ENCODE measurements at regions not wholly inside any gene's neighbourhood (a gene's known extent, or its start where the extent isn't known, plus 50 kb on each side); places are given as distances from the start of the nearest gene placed in this dataset.
"Not testable (repeated sequence)": the region's sequence is repeated elsewhere in the genome, so short reads cannot be mapped to it uniquely, and the experiment has no call there.

DNA sequence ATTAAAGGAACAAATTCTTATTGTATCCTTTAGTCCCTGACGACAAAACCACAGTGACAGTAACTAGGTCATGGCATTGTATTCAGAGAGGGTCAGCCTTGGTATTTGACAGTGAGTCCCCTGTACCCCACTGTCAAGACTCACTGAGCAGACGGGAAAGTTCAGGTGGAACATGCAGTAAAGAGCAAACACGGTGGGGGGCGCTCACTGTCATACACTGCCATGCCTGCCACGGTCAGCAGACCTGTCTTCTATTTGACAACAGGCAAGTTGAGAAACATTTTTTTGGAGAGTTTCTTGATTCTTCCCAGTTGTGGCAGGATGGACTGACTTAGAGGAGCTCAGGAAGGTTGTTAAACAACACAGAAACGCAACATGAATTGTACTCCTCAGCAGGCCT lies 681.6 kb downstream of the KCNJ18 start:
- Mint-ChIP-seq H3K27ac (no peak overlapping the region), H3K4me3 (no peak overlapping the region), H3K27me3 (ENCODE audit: low read depth) (no peaks in the 10 kb centered on the region), H3K4me1 (no peaks in the 10 kb centered on the region), H3K36me3 (no peaks in the 10 kb centered on the region), H3K9me3 (peaks cover 52% of the 10 kb centered on the region)
- DNase-seq (ENCODE audit: low spot score in 2 of 2, unreplicated experiment in 2 of 2), result no peak
- TF ChIP-seq, protein P1, sequence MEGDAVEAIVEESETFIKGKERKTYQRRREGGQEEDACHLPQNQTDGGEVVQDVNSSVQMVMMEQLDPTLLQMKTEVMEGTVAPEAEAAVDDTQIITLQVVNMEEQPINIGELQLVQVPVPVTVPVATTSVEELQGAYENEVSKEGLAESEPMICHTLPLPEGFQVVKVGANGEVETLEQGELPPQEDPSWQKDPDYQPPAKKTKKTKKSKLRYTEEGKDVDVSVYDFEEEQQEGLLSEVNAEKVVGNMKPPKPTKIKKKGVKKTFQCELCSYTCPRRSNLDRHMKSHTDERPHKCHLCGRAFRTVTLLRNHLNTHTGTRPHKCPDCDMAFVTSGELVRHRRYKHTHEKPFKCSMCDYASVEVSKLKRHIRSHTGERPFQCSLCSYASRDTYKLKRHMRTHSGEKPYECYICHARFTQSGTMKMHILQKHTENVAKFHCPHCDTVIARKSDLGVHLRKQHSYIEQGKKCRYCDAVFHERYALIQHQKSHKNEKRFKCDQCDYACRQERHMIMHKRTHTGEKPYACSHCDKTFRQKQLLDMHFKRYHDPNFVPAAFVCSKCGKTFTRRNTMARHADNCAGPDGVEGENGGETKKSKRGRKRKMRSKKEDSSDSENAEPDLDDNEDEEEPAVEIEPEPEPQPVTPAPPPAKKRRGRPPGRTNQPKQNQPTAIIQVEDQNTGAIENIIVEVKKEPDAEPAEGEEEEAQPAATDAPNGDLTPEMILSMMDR (IDR thresholded peaks at IDR 0.05; ENCODE audit: unreplicated experiment), result no peak

- H3K4me1 Mint-ChIP-seq, result no peaks in the 10 kb centered on the region
- peaks cover 49% of the 10 kb centered on the region for H3K9me3 Mint-ChIP-seq
- DNase-seq (ENCODE audit: low spot score in 2 of 2, unreplicated experiment in 2 of 2), result no peak
- H3K4me3 Mint-ChIP-seq, result no peak overlapping the region
- H3K27ac Mint-ChIP-seq, result no peak overlapping the region
- TF ChIP-seq, protein P1 (IDR thresholded peaks at IDR 0.05; ENCODE audit: unreplicated experiment), result no peak
- no peaks in the 10 kb centered on the region for H3K36me3 Mint-ChIP-seq
- no peaks in the 10 kb centered on the region for H3K27me3 Mint-ChIP-seq (ENCODE audit: low read depth)
These were observed 682.4 kb downstream of the KCNJ18 start for GRCh38 chr17:22374741-22375140.

DNA sequence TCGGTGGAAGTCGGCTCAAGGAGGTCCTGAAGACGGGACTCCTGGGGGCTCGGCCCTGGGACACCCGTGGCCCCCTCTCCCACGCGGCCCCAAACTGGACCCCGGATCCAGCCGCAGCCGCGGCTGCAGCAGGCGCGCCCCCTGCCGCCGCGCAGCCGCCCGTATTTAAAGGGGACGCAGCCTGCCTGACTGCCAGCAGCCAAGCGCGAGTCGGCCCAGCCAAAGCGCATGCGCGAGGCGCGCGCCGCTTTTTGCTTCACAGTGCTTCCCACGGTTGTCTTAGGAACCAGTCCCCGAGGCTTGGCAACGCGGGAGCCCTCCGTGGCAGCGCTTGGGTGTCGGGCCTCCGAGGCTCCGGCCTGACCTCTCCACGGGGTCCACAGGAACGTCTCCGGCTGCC lies 684.4 kb downstream of the KCNJ18 start:
- not testable (repeated sequence) for H3K27me3 Mint-ChIP-seq (ENCODE audit: low read depth); DNase-seq (ENCODE audit: low spot score in 2 of 2, unreplicated experiment in 2 of 2); H3K4me3 Mint-ChIP-seq; H3K27ac Mint-ChIP-seq; H3K4me1 Mint-ChIP-seq; H3K36me3 Mint-ChIP-seq
- H3K9me3 Mint-ChIP-seq, result peaks cover 32% of the 10 kb centered on the region

DNA sequence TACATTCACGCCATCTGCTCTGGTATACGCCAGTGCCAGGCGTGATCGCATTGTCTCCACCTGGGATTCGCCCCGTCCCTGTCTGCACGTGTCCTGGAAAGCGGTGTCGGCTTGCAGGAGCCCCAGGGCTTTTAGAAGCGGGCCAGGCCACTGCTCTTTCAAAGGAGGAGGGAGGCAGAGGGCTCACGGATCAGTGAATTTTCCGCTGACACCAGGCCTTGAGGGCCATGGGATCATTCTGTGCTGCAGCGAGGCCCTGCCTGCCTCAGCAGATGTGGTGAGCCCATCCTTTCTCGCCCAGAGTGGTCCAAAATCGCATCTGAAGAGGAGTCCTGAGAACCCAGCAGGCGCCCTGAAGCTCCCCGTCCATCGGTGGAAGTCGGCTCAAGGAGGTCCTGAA lies 686.4 kb downstream of the KCNJ18 start:
- not testable (repeated sequence) for H3K36me3 Mint-ChIP-seq; H3K4me1 Mint-ChIP-seq; H3K27ac Mint-ChIP-seq; DNase-seq (ENCODE audit: low spot score in 2 of 2, unreplicated experiment in 2 of 2); H3K27me3 Mint-ChIP-seq (ENCODE audit: low read depth); H3K4me3 Mint-ChIP-seq
- H3K9me3 Mint-ChIP-seq, result peaks cover 14% of the 10 kb centered on the region

GRCh38 chr17:22381589-22381988 lies 689.3 kb downstream of the KCNJ18 start:
- H3K27ac Mint-ChIP-seq; H3K36me3 Mint-ChIP-seq; H3K4me3 Mint-ChIP-seq; H3K9me3 Mint-ChIP-seq; DNase-seq (ENCODE audit: low spot score in 2 of 2, unreplicated experiment in 2 of 2); H3K4me1 Mint-ChIP-seq; H3K27me3 Mint-ChIP-seq (ENCODE audit: low read depth): not testable (repeated sequence)

GRCh38 chr17:22383772-22384460 lies 691.6 kb downstream of the KCNJ18 start:
- DNase-seq (ENCODE audit: low spot score in 2 of 2, unreplicated experiment in 2 of 2); H3K27ac Mint-ChIP-seq; H3K4me3 Mint-ChIP-seq; H3K36me3 Mint-ChIP-seq; H3K27me3 Mint-ChIP-seq (ENCODE audit: low read depth); H3K9me3 Mint-ChIP-seq; H3K4me1 Mint-ChIP-seq: not testable (repeated sequence)

DNA sequence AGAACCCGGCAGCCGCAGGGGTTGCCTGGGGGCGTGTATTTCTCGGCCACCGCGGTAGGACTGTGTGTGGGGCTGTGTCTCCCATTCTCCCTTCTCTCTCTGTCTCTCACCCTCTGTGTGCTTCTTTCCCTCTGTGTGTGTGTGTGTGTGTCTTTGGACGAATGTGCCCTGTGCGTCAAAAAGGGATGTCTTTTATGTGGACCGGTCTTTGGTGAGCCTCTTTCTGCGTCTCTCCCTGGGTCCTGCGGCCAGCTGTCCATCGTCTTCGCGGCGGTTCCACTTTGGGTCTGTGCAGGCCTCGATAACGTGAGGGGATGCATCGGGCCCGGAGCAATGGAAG lies 692.1 kb downstream of the KCNJ18 start:
- not testable (repeated sequence) for H3K4me1 Mint-ChIP-seq; H3K27me3 Mint-ChIP-seq (ENCODE audit: low read depth); H3K36me3 Mint-ChIP-seq; H3K27ac Mint-ChIP-seq; H3K4me3 Mint-ChIP-seq; H3K9me3 Mint-ChIP-seq; DNase-seq (ENCODE audit: low spot score in 2 of 2, unreplicated experiment in 2 of 2)

- H3K4me1 Mint-ChIP-seq; H3K27ac Mint-ChIP-seq; H3K4me3 Mint-ChIP-seq; H3K36me3 Mint-ChIP-seq; H3K27me3 Mint-ChIP-seq (ENCODE audit: low read depth); H3K9me3 Mint-ChIP-seq; DNase-seq (ENCODE audit: low spot score in 2 of 2, unreplicated experiment in 2 of 2): not testable (repeated sequence)
These were observed 706.1 kb downstream of the KCNJ18 start for GRCh38 chr17:22398446-22398845.

DNA sequence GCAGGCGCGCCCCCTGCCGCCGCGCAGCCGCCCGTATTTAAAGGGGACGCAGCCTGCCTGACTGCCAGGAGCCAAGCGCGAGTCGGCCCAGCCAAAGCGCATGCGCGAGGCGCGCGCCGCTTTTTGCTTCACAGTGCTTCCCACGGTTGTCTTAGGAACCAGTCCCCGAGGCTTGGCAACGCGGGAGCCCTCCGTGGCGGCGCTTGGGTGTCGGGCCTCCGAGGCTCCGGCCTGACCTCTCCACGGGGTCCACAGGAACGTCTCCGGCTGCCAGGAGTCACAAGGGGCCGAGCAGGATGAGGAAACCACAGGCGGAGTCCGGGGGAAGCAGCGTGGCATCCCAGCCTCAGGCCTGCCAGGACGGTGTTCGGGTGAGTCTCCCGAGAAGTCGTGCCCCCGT lies 706.7 kb downstream of the KCNJ18 start:
- H3K36me3 Mint-ChIP-seq, H3K9me3 Mint-ChIP-seq, H3K27ac Mint-ChIP-seq: not testable (repeated sequence)

GRCh38 chr17:22405080-22405479 lies 712.8 kb downstream of the KCNJ18 start:
- H3K4me1 Mint-ChIP-seq; H3K27me3 Mint-ChIP-seq (ENCODE audit: low read depth); H3K27ac Mint-ChIP-seq; DNase-seq (ENCODE audit: low spot score in 2 of 2, unreplicated experiment in 2 of 2); H3K9me3 Mint-ChIP-seq; H3K4me3 Mint-ChIP-seq; H3K36me3 Mint-ChIP-seq: not testable (repeated sequence)

More for the DNA sequence above, 706.7 kb downstream of the KCNJ18 start:
- not testable (repeated sequence) for DNase-seq (ENCODE audit: low spot score in 2 of 2, unreplicated experiment in 2 of 2); H3K4me1 Mint-ChIP-seq; H3K27me3 Mint-ChIP-seq (ENCODE audit: low read depth); H3K4me3 Mint-ChIP-seq

Measured in mesothelial cell of epicardium (in vitro differentiated cells).